ENCODE measurements at regions not wholly inside any gene's neighbourhood (a gene's known extent, or its start where the extent isn't known, plus 50 kb on each side); places are given as distances from the start of the nearest gene placed in this dataset.

DNA sequence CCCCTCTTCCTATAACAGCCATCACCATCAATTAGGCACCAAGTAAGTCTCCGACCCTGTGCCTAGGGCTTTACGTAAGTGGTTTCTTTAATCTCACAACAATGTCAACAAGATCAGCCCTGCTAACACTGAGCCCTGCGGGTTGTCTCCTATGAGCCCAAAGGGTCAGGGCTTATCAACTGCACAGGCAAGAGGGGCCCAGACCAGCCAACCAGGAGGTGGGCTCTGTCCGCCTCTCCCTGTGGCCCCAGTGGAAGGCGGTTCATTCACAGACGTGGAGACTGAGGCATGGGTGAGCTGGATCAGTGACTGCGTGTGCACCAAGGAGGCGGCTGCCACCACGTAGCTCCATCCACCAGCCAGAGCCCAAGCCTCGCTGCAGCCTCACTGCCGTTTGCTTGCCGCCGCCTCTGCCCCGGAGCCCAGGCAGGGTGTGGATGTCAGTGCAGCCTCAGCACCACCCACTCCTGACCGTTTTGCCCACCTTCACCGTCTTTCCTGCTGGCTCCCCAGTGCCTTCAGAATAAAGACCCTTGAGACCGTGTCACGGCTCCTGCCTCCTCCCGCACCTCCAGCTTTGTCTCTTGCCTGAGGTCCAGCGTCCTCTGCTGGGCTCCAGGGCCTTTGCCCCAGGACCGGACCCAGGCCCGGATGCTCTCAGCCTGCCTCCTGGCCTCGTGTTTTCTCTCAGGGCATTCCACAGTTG lies 78.7 kb downstream of the DLL1 start (continued):
- no peak for TF ChIP-seq TBP (IDR thresholded peaks at IDR 0.05; ENCODE audit: low read depth, low read length)
- TF ChIP-seq ASH2L (IDR thresholded peaks at IDR 0.05; ENCODE audit: low read length): no peak
- no peak for TF ChIP-seq PHF8 (conservative IDR thresholded peaks at IDR 0.05; ENCODE audit: low read depth, low read length)
- TF ChIP-seq EP300 (IDR thresholded peaks at IDR 0.05; ENCODE audit: borderline replicate concordance in 1 of 2, low read depth in 2 of 2, low read length in 2 of 2): no peak
- TF ChIP-seq CBX8 (IDR thresholded peaks at IDR 0.05; ENCODE audit: borderline replicate concordance, low read depth, low read length): no peak

Data from H1 (cell line).